ENCODE measurements at regions not wholly inside any gene's neighbourhood (a gene's known extent, or its start where the extent isn't known, plus 50 kb on each side); places are given as distances from the start of the nearest gene placed in this dataset.
"Not testable (repeated sequence)": the region's sequence is repeated elsewhere in the genome, so short reads cannot be mapped to it uniquely, and the experiment has no call there.

- no peak overlapping the region for H2BK120ac ChIP-seq (ENCODE audit: low read depth, low read length)
- WGBS (ENCODE audit: extremely low coverage, insufficient coverage, low lambda C conversion rate): no CpG with 5 or more reads among the region's 3 CpGs
- H3K4me3 ChIP-seq (ENCODE audit: low read length): no peak overlapping the region
- no peak overlapping the region for H3K27ac ChIP-seq (ENCODE audit: low read depth, low read length)
- no peak overlapping the region for H3K56ac ChIP-seq (ENCODE audit: low read length)
- H3K27me3 ChIP-seq (ENCODE audit: insufficient read depth, low read length, poor library complexity): no peaks in the 10 kb centered on the region
- H3K4ac ChIP-seq (ENCODE audit: low read depth, low read length): no peak overlapping the region
- no peak overlapping the region for H4K5ac ChIP-seq (ENCODE audit: low read length)
- no peak overlapping the region for H2BK15ac ChIP-seq (replicated peaks; ENCODE audit: low read depth)
- H2AK5ac ChIP-seq (ENCODE audit: low read length): no peak overlapping the region
- H2BK5ac ChIP-seq (ENCODE audit: low read length): no peak overlapping the region
- no peaks in the 10 kb centered on the region for H3K4me1 ChIP-seq (ENCODE audit: control insufficient read depth, low read depth, low read length)
- H3K79me1 ChIP-seq (ENCODE audit: low read length): no peaks in the 10 kb centered on the region
- H3K79me2 ChIP-seq (ENCODE audit: control insufficient read depth, insufficient read depth, low read length): no peaks in the 10 kb centered on the region
- no peaks in the 10 kb centered on the region for H3K36me3 ChIP-seq (ENCODE audit: control insufficient read depth, insufficient read depth, low read length)
- H3K18ac ChIP-seq (ENCODE audit: low read length): no peak overlapping the region
- no peak overlapping the region for H3K4me2 ChIP-seq (ENCODE audit: low read length)
- no peak overlapping the region for H3K23ac ChIP-seq (ENCODE audit: low read length)
- no peak for DNase-seq
- H3K9ac ChIP-seq (ENCODE audit: low read length): no peak overlapping the region
- H4K8ac ChIP-seq (ENCODE audit: low read depth, low read length): no peak overlapping the region
Measured at GRCh38 chr12:100061814-100062213, 77.1 kb upstream of the ANKS1B start.

DNA sequence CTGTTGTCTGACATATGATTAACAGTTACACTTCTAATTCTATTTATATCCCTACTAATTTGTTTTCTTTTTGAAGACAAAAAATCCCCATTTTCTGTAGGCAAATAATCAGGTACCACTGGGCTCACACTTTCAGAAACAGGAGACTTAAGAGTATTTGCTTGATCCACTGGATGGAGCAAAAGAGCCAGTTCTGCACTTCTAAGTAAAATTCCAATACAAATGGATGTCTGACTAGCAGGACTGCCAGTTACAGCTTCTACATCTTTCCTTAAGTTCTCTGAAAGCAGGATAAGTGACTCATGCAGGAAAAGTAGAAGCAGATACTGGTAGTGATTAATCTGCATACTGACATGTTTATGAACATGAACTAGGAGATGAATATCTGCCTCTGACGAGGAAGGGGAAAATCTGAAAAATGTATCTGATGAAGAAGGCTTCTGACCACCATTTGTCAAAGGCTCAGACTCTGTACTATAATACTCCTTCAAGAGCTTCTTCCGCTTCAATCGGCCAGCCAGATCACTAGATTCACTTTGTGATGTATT lies 73.8 kb upstream of the ANKS1B start:
- H3K56ac ChIP-seq (ENCODE audit: low read length): no peak overlapping the region
- H3K4me1 ChIP-seq (ENCODE audit: control insufficient read depth, low read depth, low read length): no peaks in the 10 kb centered on the region
- no peak overlapping the region for H3K4me2 ChIP-seq (ENCODE audit: low read length)
- no peak overlapping the region for H2BK120ac ChIP-seq (ENCODE audit: low read depth, low read length)
- H3K9ac ChIP-seq (ENCODE audit: low read length): no peak overlapping the region
- H2BK5ac ChIP-seq (ENCODE audit: low read length): no peak overlapping the region
- no peaks in the 10 kb centered on the region for H3K79me2 ChIP-seq (ENCODE audit: control insufficient read depth, insufficient read depth, low read length)
- H3K79me1 ChIP-seq (ENCODE audit: low read length): no peaks in the 10 kb centered on the region
- peak; percentile 11 for DNase-seq
- no peak overlapping the region for H4K8ac ChIP-seq (ENCODE audit: low read depth, low read length)
- H2AK5ac ChIP-seq (ENCODE audit: low read length): no peak overlapping the region
- H4K5ac ChIP-seq (ENCODE audit: low read length): no peak overlapping the region
- H3K4ac ChIP-seq (ENCODE audit: low read depth, low read length): no peak overlapping the region
- no peaks in the 10 kb centered on the region for H3K27me3 ChIP-seq (ENCODE audit: insufficient read depth, low read length, poor library complexity)
- no peak overlapping the region for H2BK15ac ChIP-seq (replicated peaks; ENCODE audit: low read depth)
- H3K4me3 ChIP-seq (ENCODE audit: low read length): no peak overlapping the region
- H3K27ac ChIP-seq (ENCODE audit: low read depth, low read length): no peak overlapping the region
- H3K23ac ChIP-seq (ENCODE audit: low read length): no peak overlapping the region
- WGBS (ENCODE audit: extremely low coverage, insufficient coverage, low lambda C conversion rate): no CpG with 5 or more reads among the region's 3 CpGs
- no peak overlapping the region for H3K18ac ChIP-seq (ENCODE audit: low read length)
- H3K36me3 ChIP-seq (ENCODE audit: control insufficient read depth, insufficient read depth, low read length): no peaks in the 10 kb centered on the region

- not testable (repeated sequence) for H3K36me3 ChIP-seq (ENCODE audit: control insufficient read depth, insufficient read depth, low read length); H3K4me3 ChIP-seq (ENCODE audit: low read length); H3K56ac ChIP-seq (ENCODE audit: low read length); H2BK15ac ChIP-seq (replicated peaks; ENCODE audit: low read depth); DNase-seq; H2BK120ac ChIP-seq (ENCODE audit: low read depth, low read length); H4K8ac ChIP-seq (ENCODE audit: low read depth, low read length); H3K79me2 ChIP-seq (ENCODE audit: control insufficient read depth, insufficient read depth, low read length); H3K23ac ChIP-seq (ENCODE audit: low read length); H2BK5ac ChIP-seq (ENCODE audit: low read length); H4K5ac ChIP-seq (ENCODE audit: low read length); H3K79me1 ChIP-seq (ENCODE audit: low read length); H3K9ac ChIP-seq (ENCODE audit: low read length); H3K4ac ChIP-seq (ENCODE audit: low read depth, low read length); H2AK5ac ChIP-seq (ENCODE audit: low read length); H3K4me2 ChIP-seq (ENCODE audit: low read length); H3K27me3 ChIP-seq (ENCODE audit: insufficient read depth, low read length, poor library complexity); H3K4me1 ChIP-seq (ENCODE audit: control insufficient read depth, low read depth, low read length); H3K18ac ChIP-seq (ENCODE audit: low read length); H3K27ac ChIP-seq (ENCODE audit: low read depth, low read length)
- WGBS (ENCODE audit: extremely low coverage, insufficient coverage, low lambda C conversion rate): no CpG with 5 or more reads among the region's 3 CpGs
Measured at GRCh38 chr12:100046202-100046601, 61.5 kb upstream of the ANKS1B start.

- Histone ChIP-seq H3K79me1 (ENCODE audit: low read length) (no peaks in the 10 kb centered on the region), H2BK5ac (ENCODE audit: low read length) (no peak overlapping the region), H2BK15ac (replicated peaks; ENCODE audit: low read depth) (no peak overlapping the region), H4K5ac (ENCODE audit: low read length) (no peak overlapping the region), H3K56ac (ENCODE audit: low read length) (no peak overlapping the region), H2BK120ac (ENCODE audit: low read depth, low read length) (no peak overlapping the region), H3K9ac (ENCODE audit: low read length) (no peak overlapping the region), H3K4me1 (ENCODE audit: control insufficient read depth, low read depth, low read length) (no peaks in the 10 kb centered on the region), H3K27me3 (ENCODE audit: insufficient read depth, low read length, poor library complexity) (no peaks in the 10 kb centered on the region), H4K8ac (ENCODE audit: low read depth, low read length) (no peak overlapping the region), H2AK5ac (ENCODE audit: low read length) (no peak overlapping the region), H3K79me2 (ENCODE audit: control insufficient read depth, insufficient read depth, low read length) (no peaks in the 10 kb centered on the region), H3K18ac (ENCODE audit: low read length) (no peak overlapping the region), H3K4me2 (ENCODE audit: low read length) (no peak overlapping the region), H3K4me3 (ENCODE audit: low read length) (no peak overlapping the region), H3K23ac (ENCODE audit: low read length) (no peak overlapping the region), H3K4ac (ENCODE audit: low read depth, low read length) (no peak overlapping the region), H3K36me3 (ENCODE audit: control insufficient read depth, insufficient read depth, low read length) (no peaks in the 10 kb centered on the region), H3K27ac (ENCODE audit: low read depth, low read length) (no peak overlapping the region)
- no CpG with 5 or more reads among the region's 3 CpGs for WGBS (ENCODE audit: extremely low coverage, insufficient coverage, low lambda C conversion rate)
- no peak for DNase-seq
Measured at GRCh38 chr12:100044266-100044665, 59.5 kb upstream of the ANKS1B start.

DNA sequence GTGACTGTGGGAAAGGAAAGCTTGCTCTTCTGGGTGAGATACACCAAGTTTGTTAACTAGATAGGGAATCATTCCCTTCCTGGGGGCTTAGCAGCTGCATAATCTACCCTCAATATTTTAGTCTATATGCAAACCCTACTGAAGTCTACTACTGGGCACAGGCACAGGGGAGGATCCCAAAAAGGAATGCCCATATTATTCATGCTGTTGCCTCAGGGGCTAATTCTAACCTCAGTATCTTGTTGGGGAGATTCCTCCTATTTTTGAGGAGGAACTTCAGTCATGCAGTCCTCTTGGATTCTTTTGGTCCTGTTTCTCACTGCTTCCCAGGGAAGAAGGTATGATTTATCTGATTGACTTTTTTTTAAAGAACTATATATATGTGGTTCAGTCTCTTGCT lies 58.9 kb upstream of the ANKS1B start:
- H3K4ac ChIP-seq (ENCODE audit: low read depth, low read length): no peak overlapping the region
- no peak overlapping the region for H4K5ac ChIP-seq (ENCODE audit: low read length)
- no peaks in the 10 kb centered on the region for H3K36me3 ChIP-seq (ENCODE audit: control insufficient read depth, insufficient read depth, low read length)
- no peak overlapping the region for H4K8ac ChIP-seq (ENCODE audit: low read depth, low read length)
- H3K79me2 ChIP-seq (ENCODE audit: control insufficient read depth, insufficient read depth, low read length): no peaks in the 10 kb centered on the region
- H3K79me1 ChIP-seq (ENCODE audit: low read length): no peaks in the 10 kb centered on the region
- H3K4me1 ChIP-seq (ENCODE audit: control insufficient read depth, low read depth, low read length): no peaks in the 10 kb centered on the region
- no peak overlapping the region for H3K23ac ChIP-seq (ENCODE audit: low read length)
- peak overlapping the region; percentile 25 for H3K56ac ChIP-seq (ENCODE audit: low read length)
- H3K4me2 ChIP-seq (ENCODE audit: low read length): no peak overlapping the region
- H2AK5ac ChIP-seq (ENCODE audit: low read length): no peak overlapping the region
- no peak overlapping the region for H3K9ac ChIP-seq (ENCODE audit: low read length)
- no peak overlapping the region for H2BK15ac ChIP-seq (replicated peaks; ENCODE audit: low read depth)
- H3K18ac ChIP-seq (ENCODE audit: low read length): no peak overlapping the region
- peak; percentile 27 for DNase-seq
- H2BK5ac ChIP-seq (ENCODE audit: low read length): no peak overlapping the region
- H3K27me3 ChIP-seq (ENCODE audit: insufficient read depth, low read length, poor library complexity): no peaks in the 10 kb centered on the region
- H2BK120ac ChIP-seq (ENCODE audit: low read depth, low read length): no peak overlapping the region
- H3K4me3 ChIP-seq (ENCODE audit: low read length): no peak overlapping the region
- peak overlapping the region; percentile 44 for H3K27ac ChIP-seq (ENCODE audit: low read depth, low read length)

Data from mesendoderm (in vitro differentiated cells).